H1 (cell line): ENCODE measurements at regions not wholly inside any gene's neighbourhood (a gene's known extent, or its start where the extent isn't known, plus 50 kb on each side); places are given as distances from the start of the nearest gene placed in this dataset.

Experiments
- CTCF ChIA-PET: fragments of 300-600 bp; sonication (Branson Sonifier 250); formaldehyde crosslinking; loops from one replicate; lab custom pipeline; 2021; ENCODE audit not compliant: partially characterized antibody; lab: Charles Lee
- POLR2A ChIA-PET: fragments of 300-600 bp; sonication (Branson Sonifier 250); formaldehyde crosslinking; loops from one replicate; lab custom pipeline; 2021; ENCODE audit warnings: inconsistent platforms; ENCODE audit not compliant: partially characterized antibody; lab: Charles Lee
- DNase-seq, 2 experiments: peaks; one replicate each; pipeline versions ENCODE4 v3.0.0 to v3.0.0-alpha.2; 2010 to 2022; ENCODE audit warnings: low spot score in 2 of 2, low read depth in 1 of 2, mixed read lengths in 1 of 2
- FAIRE-seq: peaks from 2 replicates; lab custom pipeline; 2011; peaks lifted over from hg19 to GRCh38; lab: Jason Lieb, UNC
- H2AFZ ChIP-seq: 2 replicates; pipeline ENCODE4 v1.8.1; 2012; ENCODE audit warnings: low read length, inconsistent platforms
- H2AK5ac ChIP-seq: 2 replicates; pipeline ENCODE4 v1.6.1; 2013; ENCODE audit warnings: low read depth, low read length
- H2BK120ac ChIP-seq: replicated peaks from 2 replicates; pipeline ENCODE3; 2013; ENCODE audit warnings: low read depth, low read length, inconsistent platforms
- H2BK12ac ChIP-seq: 2 replicates; pipeline ENCODE4 v1.6.1; 2013; ENCODE audit warnings: low read depth, low read length
- H2BK15ac ChIP-seq: 2 replicates; pipeline ENCODE4 v1.6.1; 2013; ENCODE audit warnings: low read length
- H2BK20ac ChIP-seq: 2 replicates; pipeline ENCODE4 v1.6.1; 2013; ENCODE audit warnings: low read length
- H2BK5ac ChIP-seq: 2 replicates; pipeline ENCODE4 v1.6.1; 2013; ENCODE audit warnings: low read depth, low read length
- H3K14ac ChIP-seq: 2 replicates; pipeline ENCODE4 v1.6.1; 2013; ENCODE audit warnings: inconsistent platforms; ENCODE audit not compliant: insufficient read length
- H3K18ac ChIP-seq: 2 replicates; pipeline ENCODE4 v1.6.1; 2013; ENCODE audit warnings: low read length; ENCODE audit errors: extremely low read depth
- H3K23ac ChIP-seq: 2 replicates; pipeline ENCODE4 v1.6.1; 2013; ENCODE audit warnings: inconsistent platforms; ENCODE audit not compliant: insufficient read length
- H3K23me2 ChIP-seq: 2 replicates; pipeline ENCODE4 v1.6.1; 2013; ENCODE audit warnings: low read depth, low read length
- H3K27ac ChIP-seq: 2 replicates; pipeline ENCODE4 v1.6.1; 2011; ENCODE audit warnings: low read depth, low read length, inconsistent platforms
- H3K27me3 ChIP-seq, 4 experiments: replicated peaks in 1 of 4; 1 replicate in 1 of 4; 2 replicates in 3 of 4; pipeline versions ENCODE4 v1.6.1 to v1.8.1; 2011 to 2013; ENCODE audit warnings: low read length in 3 of 4, mild to moderate bottlenecking in 3 of 4, inconsistent platforms in 2 of 4, mixed read lengths in 2 of 4, moderate library complexity in 1 of 4; ENCODE audit not compliant: control insufficient read depth in 3 of 4, insufficient read depth in 3 of 4; ENCODE audit errors: extremely low read depth in 1 of 4
- H3K36me3 ChIP-seq, 4 experiments: 2 replicates each; pipeline versions ENCODE4 v1.6.1 to v1.8.1; 2011 to 2013; ENCODE audit warnings: mild to moderate bottlenecking in 4 of 4, low read length in 3 of 4, moderate library complexity in 2 of 4, control low read depth in 1 of 4, inconsistent platforms in 1 of 4; ENCODE audit not compliant: insufficient read depth in 4 of 4, control insufficient read depth in 2 of 4
- H3K4ac ChIP-seq: replicated peaks from 2 replicates; pipeline ENCODE3; 2013; ENCODE audit warnings: low read length, low read depth, mixed read lengths, inconsistent platforms; ENCODE audit not compliant: insufficient read length
- H3K4me1 ChIP-seq, 4 experiments: replicated peaks in 1 of 4; 1 replicate in 1 of 4; 2 replicates in 3 of 4; pipeline versions ENCODE4 v1.6.1 to v1.8.1; 2011 to 2013; ENCODE audit warnings: low read length in 3 of 4, inconsistent platforms in 2 of 4, mixed read lengths in 1 of 4; ENCODE audit not compliant: insufficient read depth in 4 of 4, control insufficient read depth in 3 of 4
- H3K4me2 ChIP-seq, 2 experiments: 2 replicates each; pipeline versions ENCODE4 v1.6.1 to v1.8.1; 2011 to 2013; ENCODE audit warnings: low read depth in 2 of 2, low read length in 2 of 2, control low read depth in 1 of 2, inconsistent platforms in 1 of 2, mild to moderate bottlenecking in 1 of 2; ENCODE audit not compliant: insufficient read depth in 1 of 2
- H3K4me3 ChIP-seq, 4 experiments: fragments of 200-600, 300-600 bp in 1 of 4; sonication (generic), shearing (Covaris generic), sonication (Bioruptor Twin) in 1 of 4; 2 replicates each; pipeline versions ENCODE4 v1.5.1 to v1.8.1; 2011 to 2016; ENCODE audit warnings: low read length in 4 of 4, low read depth in 3 of 4, control low read depth in 2 of 4, inconsistent platforms in 2 of 4, mild to moderate bottlenecking in 2 of 4, mixed read lengths in 1 of 4, moderate library complexity in 1 of 4; ENCODE audit not compliant: insufficient read depth in 2 of 4; ENCODE audit errors: extremely low read depth in 1 of 4
- H3K56ac ChIP-seq: replicated peaks from 2 replicates; pipeline ENCODE3; 2013; ENCODE audit warnings: low read depth, mild to moderate bottlenecking, mixed read lengths, low read length, inconsistent platforms; ENCODE audit not compliant: insufficient read length
- H3K79me1 ChIP-seq: 2 replicates; pipeline ENCODE4 v1.6.1; 2013; ENCODE audit warnings: low read depth, low read length, control low read depth
- H3K79me2 ChIP-seq, 2 experiments: 2 replicates each; pipeline versions ENCODE4 v1.6.1 to v1.8.1; 2012 to 2013; ENCODE audit warnings: low read length in 2 of 2, mild to moderate bottlenecking in 2 of 2, inconsistent platforms in 1 of 2; ENCODE audit not compliant: insufficient read depth in 2 of 2, control insufficient read depth in 1 of 2
- H3K9ac ChIP-seq, 4 experiments: replicated peaks in 1 of 4; 1 replicate in 1 of 4; 2 replicates in 3 of 4; pipeline versions ENCODE4 v1.6.1 to v1.8.1; 2011 to 2013; ENCODE audit warnings: low read depth in 3 of 4, low read length in 3 of 4, control low read depth in 2 of 4, mild to moderate bottlenecking in 2 of 4, moderate library complexity in 2 of 4, inconsistent platforms in 1 of 4; ENCODE audit errors: extremely low read depth in 1 of 4
- H3K9me3 ChIP-seq, 2 experiments: 2 replicates each; pipeline versions ENCODE4 v1.6.1 to v1.8.1; 2012 to 2013; ENCODE audit warnings: mild to moderate bottlenecking in 2 of 2, moderate library complexity in 2 of 2, control low read depth in 1 of 2, inconsistent platforms in 1 of 2, low read depth in 1 of 2, low read length in 1 of 2, mixed read lengths in 1 of 2; ENCODE audit not compliant: insufficient read depth in 2 of 2
- H4K20me1 ChIP-seq, 2 experiments: replicated peaks in 1 of 2; 2 replicates each; pipeline versions ENCODE3 to v1.8.1; 2011 to 2013; ENCODE audit warnings: inconsistent platforms in 2 of 2, low read length in 2 of 2, mild to moderate bottlenecking in 1 of 2; ENCODE audit not compliant: insufficient read depth in 2 of 2, control insufficient read depth in 1 of 2
- H4K5ac ChIP-seq: 2 replicates; pipeline ENCODE4 v1.6.1; 2013; ENCODE audit warnings: low read length, low read depth, mixed read lengths, inconsistent platforms; ENCODE audit not compliant: insufficient read length
- H4K8ac ChIP-seq: 2 replicates; pipeline ENCODE4 v1.8.0; 2013; ENCODE audit warnings: mild to moderate bottlenecking, moderate library complexity, low read length, inconsistent platforms; ENCODE audit not compliant: insufficient read depth; ENCODE audit errors: extremely low read depth
- H4K91ac ChIP-seq: replicated peaks from 2 replicates; pipeline ENCODE3; 2013; ENCODE audit warnings: low read length, mixed read lengths, inconsistent platforms; ENCODE audit not compliant: insufficient read length
- RBBP5 ChIP-seq: IDR thresholded peaks from 2 replicates; pipeline ENCODE4 v1.7.1; 2012; ENCODE audit warnings: low read depth, mild to moderate bottlenecking, inconsistent platforms, low read length, moderate library complexity, borderline replicate concordance
- TCF12 ChIP-seq: IDR thresholded peaks from 2 replicates; pipeline ENCODE4 v1.6.1; 2011; ENCODE audit warnings: low read depth, mild to moderate bottlenecking, low read length
- TEAD4 ChIP-seq: IDR thresholded peaks from 2 replicates; pipeline ENCODE4 v1.6.1; 2012; ENCODE audit warnings: low read depth, low read length, inconsistent platforms, mixed read lengths
- WGBS, 2 experiments: shearing (Covaris generic) in 1 of 2; methylation state at CpG; one replicate each; pipeline versions ENCODE4 v1.1.6 to v1.1.7; 2013 to 2015; ENCODE audit warnings: low lambda C conversion rate in 2 of 2, mixed read lengths in 2 of 2, inconsistent platforms in 1 of 2, low coverage in 1 of 2, missing lambda C conversion rate in 1 of 2; ENCODE audit not compliant: insufficient replicate concordance in 2 of 2, insufficient coverage in 1 of 2, insufficient read length in 1 of 2; ENCODE audit errors: extremely low coverage in 1 of 2, missing lambda C conversion rate in 1 of 2; 5-methylcytosine and 5-hydroxymethylcytosine counted together
- TF ChIP-seq, protein P1 (sequence below): IDR thresholded peaks from 2 replicates; pipeline ENCODE4 v1.6.1; 2012; ENCODE audit warnings: inconsistent platforms
- TF ChIP-seq, protein P2 (sequence below), 3 experiments: IDR thresholded peaks; 1 replicate in 2 of 3; 2 replicates in 1 of 3; pipeline versions ENCODE4 v1.5.1 to v1.6.1; 2011; ENCODE audit warnings: low read length in 3 of 3, mild to moderate bottlenecking in 3 of 3, inconsistent platforms in 2 of 3, low read depth in 1 of 3, moderate library complexity in 1 of 3; ENCODE audit not compliant: insufficient read depth in 1 of 3; ENCODE audit errors: control extremely low read depth in 1 of 3
- TF ChIP-seq, protein P3 (sequence below): IDR thresholded peaks from 2 replicates; pipeline ENCODE4 v1.6.1; 2012; ENCODE audit warnings: inconsistent platforms

DNA sequence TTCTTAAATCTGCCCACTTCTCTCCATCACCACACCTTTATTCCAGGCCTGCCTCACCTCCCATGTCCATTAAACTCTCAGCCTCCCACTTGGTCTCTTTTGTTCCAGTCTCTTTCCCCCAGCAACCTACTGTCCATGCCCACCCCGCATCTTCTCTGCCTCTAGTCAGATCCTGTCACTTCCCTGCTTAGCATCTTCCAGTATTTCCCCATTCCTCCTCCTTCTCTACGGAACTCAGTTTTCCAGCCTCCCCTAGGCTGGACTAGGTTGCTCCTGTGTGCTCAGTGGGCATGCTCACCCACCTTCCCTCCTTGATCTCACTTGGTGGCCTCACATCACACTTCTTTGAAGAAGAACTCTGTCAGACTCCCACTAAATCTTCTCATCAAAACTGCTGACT lies 179.8 kb downstream of the BAMBI start:
- Histone ChIP-seq H3K14ac (no peak overlapping the region), H3K23me2 (no peaks in the 10 kb centered on the region), H2AFZ (no peak overlapping the region), H3K56ac (no peak overlapping the region), H4K20me1 (no peaks in the 10 kb centered on the region), H2BK20ac (no peak overlapping the region), H3K9ac (no peak overlapping the region), H3K4ac (no peak overlapping the region), H2BK15ac (no peak overlapping the region), H4K5ac (no peak overlapping the region), H3K4me1 (no peaks in the 10 kb centered on the region; a peak in 1 of 7 replicates), H2BK120ac (no peak overlapping the region), H3K79me1 (no peaks in the 10 kb centered on the region), H3K9me3 (no peaks in the 10 kb centered on the region), H3K4me2 (no peak overlapping the region), H3K4me3 (no peak overlapping the region), H3K27me3 (no peaks in the 10 kb centered on the region), H3K23ac (no peak overlapping the region), H3K79me2 (no peaks in the 10 kb centered on the region), H3K27ac (no peak overlapping the region), H2BK12ac (no peak overlapping the region), H4K8ac (no peak overlapping the region), H3K18ac (no peak overlapping the region), H2AK5ac (no peak overlapping the region; the same call in 1 of the 2 replicates), H3K36me3 (no peaks in the 10 kb centered on the region), H4K91ac (no peak overlapping the region), H2BK5ac (no peak overlapping the region)
- DNase-seq, result no peak
- 86% methylated on average over 2 of the region's 2 CpGs; no CpG with 5 or more reads in 1 of the 2 experiments for WGBS, 2 experiments
- CTCF ChIA-PET, result interaction anchor here (0.8 kb wide), 1 partner anchor 136 kb away, joined by 3 read pairs; no protein-coding TSS in a partner anchor
- no peak for FAIRE-seq
- TF ChIP-seq TEAD4 (no peak), TCF12 (no peak), RBBP5 (no peak)
- TF ChIP-seq, protein P1, sequence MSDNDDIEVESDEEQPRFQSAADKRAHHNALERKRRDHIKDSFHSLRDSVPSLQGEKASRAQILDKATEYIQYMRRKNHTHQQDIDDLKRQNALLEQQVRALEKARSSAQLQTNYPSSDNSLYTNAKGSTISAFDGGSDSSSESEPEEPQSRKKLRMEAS, result no peak
- TF ChIP-seq, protein P2, sequence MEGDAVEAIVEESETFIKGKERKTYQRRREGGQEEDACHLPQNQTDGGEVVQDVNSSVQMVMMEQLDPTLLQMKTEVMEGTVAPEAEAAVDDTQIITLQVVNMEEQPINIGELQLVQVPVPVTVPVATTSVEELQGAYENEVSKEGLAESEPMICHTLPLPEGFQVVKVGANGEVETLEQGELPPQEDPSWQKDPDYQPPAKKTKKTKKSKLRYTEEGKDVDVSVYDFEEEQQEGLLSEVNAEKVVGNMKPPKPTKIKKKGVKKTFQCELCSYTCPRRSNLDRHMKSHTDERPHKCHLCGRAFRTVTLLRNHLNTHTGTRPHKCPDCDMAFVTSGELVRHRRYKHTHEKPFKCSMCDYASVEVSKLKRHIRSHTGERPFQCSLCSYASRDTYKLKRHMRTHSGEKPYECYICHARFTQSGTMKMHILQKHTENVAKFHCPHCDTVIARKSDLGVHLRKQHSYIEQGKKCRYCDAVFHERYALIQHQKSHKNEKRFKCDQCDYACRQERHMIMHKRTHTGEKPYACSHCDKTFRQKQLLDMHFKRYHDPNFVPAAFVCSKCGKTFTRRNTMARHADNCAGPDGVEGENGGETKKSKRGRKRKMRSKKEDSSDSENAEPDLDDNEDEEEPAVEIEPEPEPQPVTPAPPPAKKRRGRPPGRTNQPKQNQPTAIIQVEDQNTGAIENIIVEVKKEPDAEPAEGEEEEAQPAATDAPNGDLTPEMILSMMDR (IDR thresholded peaks at IDR 0.05; ENCODE audit: control extremely low read depth in 1 of 3, insufficient read depth in 1 of 3, low read depth in 1 of 3, low read length in 3 of 3), result no peak
- TF ChIP-seq, protein P3, sequence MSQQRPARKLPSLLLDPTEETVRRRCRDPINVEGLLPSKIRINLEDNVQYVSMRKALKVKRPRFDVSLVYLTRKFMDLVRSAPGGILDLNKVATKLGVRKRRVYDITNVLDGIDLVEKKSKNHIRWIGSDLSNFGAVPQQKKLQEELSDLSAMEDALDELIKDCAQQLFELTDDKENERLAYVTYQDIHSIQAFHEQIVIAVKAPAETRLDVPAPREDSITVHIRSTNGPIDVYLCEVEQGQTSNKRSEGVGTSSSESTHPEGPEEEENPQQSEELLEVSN, result no peak
- POLR2A ChIA-PET, result no interaction called here
